AG04450 (cell line): ENCODE measurements at regions not wholly inside any gene's neighbourhood (a gene's known extent, or its start where the extent isn't known, plus 50 kb on each side); places are given as distances from the start of the nearest gene placed in this dataset.
"Not testable (repeated sequence)": the region's sequence is repeated elsewhere in the genome, so short reads cannot be mapped to it uniquely, and the experiment has no call there.

Experiments
- CTCF ChIA-PET: fragments of 300-600, 350-600 bp; formaldehyde crosslinking; extraction: SDS; loops from one replicate; lab custom pipeline; 2022; ENCODE audit warnings: antibody characterized with exemption, inconsistent platforms; lab: Charles Lee
- POLR2A ChIA-PET: fragments of 350-600 bp; formaldehyde crosslinking; extraction: SDS; loops from one replicate; lab custom pipeline; 2021; ENCODE audit warnings: antibody characterized with exemption, inconsistent platforms; lab: Yijun Ruan, JAX
- DNase-seq: peaks from one replicate; pipeline ENCODE4 v3.0.0-alpha.2; 2011; ENCODE audit warnings: low read depth, low spot score
- H3K27ac ChIP-seq: one replicate; pipeline ENCODE4 v1.5.1; 2012; ENCODE audit warnings: low read depth, low read length, control low read depth
- H3K27me3 ChIP-seq: one replicate; pipeline ENCODE4 v1.6.0; 2012; ENCODE audit warnings: low read length; ENCODE audit not compliant: control insufficient read depth, insufficient read depth
- H3K4me3 ChIP-seq: 2 replicates; pipeline ENCODE4 v1.5.1; 2011; ENCODE audit warnings: mild to moderate bottlenecking, low read depth, low read length, control low read depth
- H3K9me3 ChIP-seq: 2 replicates; pipeline ENCODE4 v1.5.1; 2012; ENCODE audit warnings: low read length; ENCODE audit not compliant: control insufficient read depth, insufficient read depth
- TF ChIP-seq, protein P1 (sequence below): IDR thresholded peaks from 2 replicates; pipeline ENCODE4 v1.5.1; 2011; ENCODE audit warnings: low read depth, low read length, control low read depth, inconsistent platforms

DNA sequence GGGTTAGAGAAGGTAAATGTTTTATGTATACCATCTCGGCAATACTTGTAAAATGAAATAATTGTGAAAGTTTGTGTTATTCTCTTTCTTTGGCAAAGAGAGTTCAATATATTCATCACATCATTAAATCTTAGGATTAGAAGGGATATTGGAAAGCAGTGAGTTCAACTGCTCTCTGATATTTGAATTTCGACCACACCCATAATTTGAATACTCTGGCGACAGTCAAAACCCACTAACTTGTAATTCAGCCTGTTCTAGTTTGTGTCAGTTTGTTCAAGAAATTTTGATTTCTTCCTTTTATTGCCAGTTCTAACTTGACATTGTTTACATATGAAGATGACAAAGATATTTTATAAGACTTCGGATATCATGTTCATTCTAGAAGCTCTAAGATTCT is 1380.5 kb upstream of the CDH8 start:
- Histone ChIP-seq H3K4me3 (no peak overlapping the region), H3K27ac (no peak overlapping the region), H3K27me3 (no peaks in the 10 kb centered on the region), H3K9me3 (no peaks in the 10 kb centered on the region)
- TF ChIP-seq, protein P1, sequence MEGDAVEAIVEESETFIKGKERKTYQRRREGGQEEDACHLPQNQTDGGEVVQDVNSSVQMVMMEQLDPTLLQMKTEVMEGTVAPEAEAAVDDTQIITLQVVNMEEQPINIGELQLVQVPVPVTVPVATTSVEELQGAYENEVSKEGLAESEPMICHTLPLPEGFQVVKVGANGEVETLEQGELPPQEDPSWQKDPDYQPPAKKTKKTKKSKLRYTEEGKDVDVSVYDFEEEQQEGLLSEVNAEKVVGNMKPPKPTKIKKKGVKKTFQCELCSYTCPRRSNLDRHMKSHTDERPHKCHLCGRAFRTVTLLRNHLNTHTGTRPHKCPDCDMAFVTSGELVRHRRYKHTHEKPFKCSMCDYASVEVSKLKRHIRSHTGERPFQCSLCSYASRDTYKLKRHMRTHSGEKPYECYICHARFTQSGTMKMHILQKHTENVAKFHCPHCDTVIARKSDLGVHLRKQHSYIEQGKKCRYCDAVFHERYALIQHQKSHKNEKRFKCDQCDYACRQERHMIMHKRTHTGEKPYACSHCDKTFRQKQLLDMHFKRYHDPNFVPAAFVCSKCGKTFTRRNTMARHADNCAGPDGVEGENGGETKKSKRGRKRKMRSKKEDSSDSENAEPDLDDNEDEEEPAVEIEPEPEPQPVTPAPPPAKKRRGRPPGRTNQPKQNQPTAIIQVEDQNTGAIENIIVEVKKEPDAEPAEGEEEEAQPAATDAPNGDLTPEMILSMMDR, result no peak
- ChIA-PET POLR2A (no interaction called here), CTCF (no interaction called here)
- DNase-seq, result no peak

DNA sequence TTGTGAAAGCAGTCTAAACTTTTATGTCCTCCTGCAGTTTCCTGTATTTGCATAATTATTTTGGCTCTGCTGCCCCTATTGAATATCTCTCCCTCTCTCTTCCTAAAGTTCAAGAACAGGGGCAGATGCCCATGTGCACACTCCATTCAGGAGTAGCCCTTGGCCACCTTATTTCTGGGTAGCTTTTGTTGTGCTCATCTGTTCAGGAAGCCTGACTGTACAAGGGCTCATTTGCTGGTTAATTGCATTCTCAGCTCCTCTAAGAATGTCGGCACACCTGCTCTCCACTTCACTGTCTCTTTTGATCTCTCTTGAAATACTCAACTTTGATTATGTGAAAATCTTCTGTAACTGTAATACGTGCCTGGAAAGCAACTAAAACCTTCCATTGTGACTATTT is 1378.8 kb upstream of the CDH8 start:
- H3K4me3 ChIP-seq, result no peak overlapping the region
- TF ChIP-seq, protein P1, result no peak
- CTCF ChIA-PET, result no interaction called here
- no peaks in the 10 kb centered on the region for H3K27me3 ChIP-seq
- POLR2A ChIA-PET, result no interaction called here
- no peak overlapping the region for H3K27ac ChIP-seq
- DNase-seq, result no peak
- H3K9me3 ChIP-seq, result no peaks in the 10 kb centered on the region

DNA sequence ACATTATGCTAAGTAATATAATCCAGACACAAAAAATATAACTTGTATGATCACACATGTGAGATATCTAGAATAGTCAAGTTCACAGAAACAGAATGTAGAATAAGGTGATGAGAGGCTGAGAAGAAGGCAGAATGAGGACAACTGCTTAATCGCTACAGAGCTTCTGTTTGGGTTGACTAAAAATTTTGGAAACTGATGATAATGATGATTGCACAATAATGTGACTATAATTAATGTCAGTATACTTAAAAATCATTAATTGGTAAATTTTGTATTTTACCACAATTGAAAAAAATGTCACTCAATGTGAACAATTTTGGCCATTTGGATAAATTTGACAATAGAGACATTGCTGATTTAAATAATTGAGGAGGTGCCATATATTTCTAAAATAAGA is 1374.4 kb upstream of the CDH8 start:
- DNase-seq, result no peak

DNA sequence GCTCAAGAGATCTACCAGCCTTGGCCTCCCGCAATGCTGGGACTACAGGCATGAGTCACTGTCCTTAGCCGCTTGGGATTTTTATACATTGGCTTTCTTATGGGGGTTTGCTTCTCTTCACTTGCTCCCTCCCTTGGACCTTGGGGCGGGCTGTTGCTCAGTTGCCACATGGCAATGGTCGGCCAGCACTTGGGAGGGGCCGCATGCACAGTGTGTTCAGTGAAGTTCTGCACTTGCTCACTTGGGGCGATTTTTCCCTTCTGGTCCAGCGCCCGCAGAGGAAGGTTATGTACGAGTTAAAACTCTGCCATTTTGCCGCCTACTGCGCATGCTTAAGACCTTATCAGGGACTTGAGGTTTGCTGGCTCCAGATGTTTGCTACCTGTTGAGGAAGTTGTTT is 1367.6 kb upstream of the CDH8 start:
- Histone ChIP-seq H3K4me3 (no peak overlapping the region), H3K27ac (no peak overlapping the region), H3K9me3 (no peaks in the 10 kb centered on the region), H3K27me3 (no peaks in the 10 kb centered on the region)
- no peak for DNase-seq
- CTCF ChIA-PET, result no interaction called here
- POLR2A ChIA-PET, result no interaction called here
- TF ChIP-seq, protein P1, result no peak

More for the DNA sequence above, 1374.4 kb upstream of the CDH8 start:
- POLR2A ChIA-PET, result no interaction called here
- no peak overlapping the region for H3K4me3 ChIP-seq
- CTCF ChIA-PET, result no interaction called here
- no peaks in the 10 kb centered on the region for H3K27me3 ChIP-seq
- H3K9me3 ChIP-seq, result no peaks in the 10 kb centered on the region
- TF ChIP-seq, protein P1, result no peak
- no peak overlapping the region for H3K27ac ChIP-seq

DNA sequence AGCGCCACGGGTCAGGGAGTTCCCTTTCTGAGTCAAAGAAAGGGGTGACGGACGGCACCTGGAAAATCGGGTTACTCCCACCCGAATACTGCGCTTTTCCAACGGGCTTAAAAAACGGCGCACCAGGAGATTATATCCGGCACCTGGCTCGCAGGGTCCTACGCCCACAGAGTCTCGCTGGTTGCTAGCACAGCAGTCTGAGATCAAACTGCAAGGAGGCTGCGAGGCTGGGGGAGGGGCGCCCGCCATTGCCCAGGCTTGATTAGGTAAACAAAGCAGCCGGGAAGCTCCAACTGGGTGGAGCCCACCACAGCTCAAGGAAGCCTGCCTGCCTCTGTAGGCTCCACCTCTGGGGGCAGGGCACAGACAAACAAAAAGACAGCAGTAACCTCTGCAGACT is 1352.0 kb upstream of the CDH8 start:
- DNase-seq, H3K27ac ChIP-seq, H3K27me3 ChIP-seq, H3K9me3 ChIP-seq, H3K4me3 ChIP-seq, POLR2A ChIA-PET: not testable (repeated sequence)
- CTCF ChIA-PET, result interaction anchor here (1.3 kb wide), 1 partner anchor 27 kb away, joined by 6 read pairs; no protein-coding TSS in a partner anchor
